ENCODE measurements at regions not wholly inside any gene's neighbourhood (a gene's known extent, or its start where the extent isn't known, plus 50 kb on each side); places are given as distances from the start of the nearest gene placed in this dataset.
A peak's percentile ranks its signal among the peaks of the same experiment; 100 is the strongest.
"Not testable (repeated sequence)": the region's sequence is repeated elsewhere in the genome, so short reads cannot be mapped to it uniquely, and the experiment has no call there.

GRCh38 chr5:125484742-125485641 is 738.6 kb upstream of the ZNF608 start:
- H3K27me3 ChIP-seq (ENCODE audit: control insufficient read depth in 1 of 2, insufficient read depth in 2 of 2, low read length in 1 of 2) = no peaks in the 10 kb centered on the region
- H3K4me3 ChIP-seq (ENCODE audit: low read length in 2 of 2) = peak overlapping the region in 1 of 2 donors; percentile 34
- no peaks in the 10 kb centered on the region for H3K9me3 ChIP-seq (ENCODE audit: control insufficient read depth, low read length)
- intact Hi-C loops (cut with DNase I) = loop anchor here (5.0 kb wide), 2 partner anchors 73 to 578 kb away; no protein-coding TSS in a partner anchor
- ATAC-seq (ENCODE audit: low FRiP score) (peak; percentile 94), DNase-seq (peak; percentile 81 to 84)
- H3K4me1 ChIP-seq (ENCODE audit: control insufficient read depth in 1 of 2, insufficient read depth in 2 of 2, low read length in 2 of 2) = peaks cover 2 to 3% of the 10 kb centered on the region in 2 donors
- WGBS, 2 donors = 1% methylated on average over 10 of the region's 10 CpGs
- H3K27ac ChIP-seq (ENCODE audit: low read depth in 1 of 2, low read length in 2 of 2) = peak overlapping the region; percentile 92 to 100
- no peaks in the 10 kb centered on the region for H3K36me3 ChIP-seq (ENCODE audit: control insufficient read depth in 1 of 2, insufficient read depth in 2 of 2, low read length in 1 of 2)

- no peaks in the 10 kb centered on the region for H3K36me3 ChIP-seq (ENCODE audit: control insufficient read depth in 1 of 2, insufficient read depth in 2 of 2, low read length in 1 of 2)
- no peak for ATAC-seq (ENCODE audit: low FRiP score)
- no peaks in the 10 kb centered on the region for H3K9me3 ChIP-seq (ENCODE audit: control insufficient read depth, low read length)
- peak overlapping the region in 1 of 2 donors; percentile 49 for H3K27ac ChIP-seq (ENCODE audit: low read depth in 1 of 2, low read length in 2 of 2)
- H3K4me1 ChIP-seq (ENCODE audit: control insufficient read depth in 1 of 2, insufficient read depth in 2 of 2, low read length in 2 of 2) = peaks cover 2 to 3% of the 10 kb centered on the region in 2 donors
- intact Hi-C loops (cut with DNase I) = no loop called here
- 76 to 83% methylated on average over 3 of the region's 3 CpGs for WGBS, 2 donors
- no peak for DNase-seq
- H3K4me3 ChIP-seq (ENCODE audit: low read length in 2 of 2) = peak overlapping the region in 1 of 2 donors; percentile 26
- no peaks in the 10 kb centered on the region for H3K27me3 ChIP-seq (ENCODE audit: control insufficient read depth in 1 of 2, insufficient read depth in 2 of 2, low read length in 1 of 2)
Measured at GRCh38 chr5:125485771-125486170, 739.3 kb upstream of the ZNF608 start.

GRCh38 chr5:125486634-125487033 is 740.2 kb upstream of the ZNF608 start:
- no peaks in the 10 kb centered on the region for H3K9me3 ChIP-seq (ENCODE audit: control insufficient read depth, low read length)
- 89 to 94% methylated on average over 2 of the region's 2 CpGs for WGBS, 2 donors
- no peaks in the 10 kb centered on the region for H3K36me3 ChIP-seq (ENCODE audit: control insufficient read depth in 1 of 2, insufficient read depth in 2 of 2, low read length in 1 of 2)
- intact Hi-C loops (cut with DNase I) = no loop called here
- H3K4me1 ChIP-seq (ENCODE audit: control insufficient read depth in 1 of 2, insufficient read depth in 2 of 2, low read length in 2 of 2) = peaks cover 2% of the 10 kb centered on the region in 2 donors
- H3K27ac ChIP-seq (ENCODE audit: low read depth in 1 of 2, low read length in 2 of 2) = no peak overlapping the region
- no peak overlapping the region for H3K4me3 ChIP-seq (ENCODE audit: low read length in 2 of 2)
- DNase-seq (no peak), ATAC-seq (ENCODE audit: low FRiP score) (no peak)
- no peaks in the 10 kb centered on the region for H3K27me3 ChIP-seq (ENCODE audit: control insufficient read depth in 1 of 2, insufficient read depth in 2 of 2, low read length in 1 of 2)

GRCh38 chr5:125487231-125487630 is 740.8 kb upstream of the ZNF608 start:
- Histone ChIP-seq H3K36me3 (ENCODE audit: control insufficient read depth in 1 of 2, insufficient read depth in 2 of 2, low read length in 1 of 2) (no peaks in the 10 kb centered on the region), H3K4me3 (ENCODE audit: low read length in 2 of 2) (no peak overlapping the region), H3K27ac (ENCODE audit: low read depth in 1 of 2, low read length in 2 of 2) (no peak overlapping the region), H3K27me3 (ENCODE audit: control insufficient read depth in 1 of 2, insufficient read depth in 2 of 2, low read length in 1 of 2) (no peaks in the 10 kb centered on the region), H3K4me1 (ENCODE audit: control insufficient read depth in 1 of 2, insufficient read depth in 2 of 2, low read length in 2 of 2) (peaks cover 0 to 2% of the 10 kb centered on the region in 2 donors), H3K9me3 (ENCODE audit: control insufficient read depth, low read length) (no peaks in the 10 kb centered on the region)
- intact Hi-C loops (cut with DNase I) = no loop called here
- DNase-seq (no peak), ATAC-seq (ENCODE audit: low FRiP score) (no peak)
- WGBS, 2 donors = 79 to 88% methylated on average over 3 of the region's 3 CpGs

GRCh38 chr5:125487652-125488051 is 741.2 kb upstream of the ZNF608 start:
- H3K4me1 ChIP-seq (ENCODE audit: control insufficient read depth in 1 of 2, insufficient read depth in 2 of 2, low read length in 2 of 2); H3K36me3 ChIP-seq (ENCODE audit: control insufficient read depth in 1 of 2, insufficient read depth in 2 of 2, low read length in 1 of 2); H3K27me3 ChIP-seq (ENCODE audit: control insufficient read depth in 1 of 2, insufficient read depth in 2 of 2, low read length in 1 of 2); H3K27ac ChIP-seq (ENCODE audit: low read depth in 1 of 2, low read length in 2 of 2); H3K4me3 ChIP-seq (ENCODE audit: low read length in 2 of 2); ATAC-seq (ENCODE audit: low FRiP score); DNase-seq; H3K9me3 ChIP-seq (ENCODE audit: control insufficient read depth, low read length); intact Hi-C loops (cut with DNase I): not testable (repeated sequence)
- 95 to 100% methylated on average over 4 of the region's 4 CpGs for WGBS, 2 donors

- no peak for ATAC-seq (ENCODE audit: low FRiP score)
- H3K4me3 ChIP-seq (ENCODE audit: low read length in 2 of 2) = no peak overlapping the region
- H3K27ac ChIP-seq (ENCODE audit: low read depth in 1 of 2, low read length in 2 of 2) = no peak overlapping the region
- no peaks in the 10 kb centered on the region for H3K36me3 ChIP-seq (ENCODE audit: control insufficient read depth in 1 of 2, insufficient read depth in 2 of 2, low read length in 1 of 2)
- peaks cover 0 to 2% of the 10 kb centered on the region in 2 donors for H3K4me1 ChIP-seq (ENCODE audit: control insufficient read depth in 1 of 2, insufficient read depth in 2 of 2, low read length in 2 of 2)
- H3K27me3 ChIP-seq (ENCODE audit: control insufficient read depth in 1 of 2, insufficient read depth in 2 of 2, low read length in 1 of 2) = no peaks in the 10 kb centered on the region
- WGBS, 2 donors = 89 to 93% methylated on average over 2 of the region's 2 CpGs
- DNase-seq = no peak
- intact Hi-C loops (cut with DNase I) = no loop called here
- no peaks in the 10 kb centered on the region for H3K9me3 ChIP-seq (ENCODE audit: control insufficient read depth, low read length)
Measured at GRCh38 chr5:125489146-125489545, 742.7 kb upstream of the ZNF608 start.

GRCh38 chr5:125491986-125492492 is 745.6 kb upstream of the ZNF608 start:
- H3K9me3 ChIP-seq (ENCODE audit: control insufficient read depth, low read length) = no peaks in the 10 kb centered on the region
- no peak overlapping the region for H3K27ac ChIP-seq (ENCODE audit: low read depth in 1 of 2, low read length in 2 of 2)
- H3K36me3 ChIP-seq (ENCODE audit: control insufficient read depth in 1 of 2, insufficient read depth in 2 of 2, low read length in 1 of 2) = no peaks in the 10 kb centered on the region
- DNase-seq = no peak
- no peak for ATAC-seq (ENCODE audit: low FRiP score)
- intact Hi-C loops (cut with DNase I) = no loop called here
- 76 to 81% methylated on average over 3 of the region's 3 CpGs for WGBS, 2 donors
- H3K4me1 ChIP-seq (ENCODE audit: control insufficient read depth in 1 of 2, insufficient read depth in 2 of 2, low read length in 2 of 2) = peaks cover 0 to 2% of the 10 kb centered on the region in 2 donors
- no peak overlapping the region for H3K4me3 ChIP-seq (ENCODE audit: low read length in 2 of 2)
- no peaks in the 10 kb centered on the region for H3K27me3 ChIP-seq (ENCODE audit: control insufficient read depth in 1 of 2, insufficient read depth in 2 of 2, low read length in 1 of 2)

GRCh38 chr5:125492977-125493376 is 746.5 kb upstream of the ZNF608 start:
- Histone ChIP-seq H3K4me3 (ENCODE audit: low read length in 2 of 2) (no peak overlapping the region), H3K9me3 (ENCODE audit: control insufficient read depth, low read length) (no peaks in the 10 kb centered on the region), H3K36me3 (ENCODE audit: control insufficient read depth in 1 of 2, insufficient read depth in 2 of 2, low read length in 1 of 2) (no peaks in the 10 kb centered on the region), H3K4me1 (ENCODE audit: control insufficient read depth in 1 of 2, insufficient read depth in 2 of 2, low read length in 2 of 2) (no peaks in the 10 kb centered on the region), H3K27me3 (ENCODE audit: control insufficient read depth in 1 of 2, insufficient read depth in 2 of 2, low read length in 1 of 2) (no peaks in the 10 kb centered on the region), H3K27ac (ENCODE audit: low read depth in 1 of 2, low read length in 2 of 2) (no peak overlapping the region)
- DNase-seq (no peak), ATAC-seq (ENCODE audit: low FRiP score) (no peak)
- 98 to 99% methylated on average over 2 of the region's 2 CpGs for WGBS, 2 donors
- intact Hi-C loops (cut with DNase I) = no loop called here

- intact Hi-C loops (cut with DNase I) = no loop called here
Measured at GRCh38 chr5:125496393-125496792, 750.0 kb upstream of the ZNF608 start.

More at GRCh38 chr5:125496393-125496792, 750.0 kb upstream of the ZNF608 start:
- no peak overlapping the region for H3K27ac ChIP-seq (ENCODE audit: low read depth in 1 of 2, low read length in 2 of 2)
- no peak for ATAC-seq (ENCODE audit: low FRiP score)
- H3K4me3 ChIP-seq (ENCODE audit: low read length in 2 of 2) = no peak overlapping the region
- H3K36me3 ChIP-seq (ENCODE audit: control insufficient read depth in 1 of 2, insufficient read depth in 2 of 2, low read length in 1 of 2) = no peaks in the 10 kb centered on the region
- H3K4me1 ChIP-seq (ENCODE audit: control insufficient read depth in 1 of 2, insufficient read depth in 2 of 2, low read length in 2 of 2) = no peaks in the 10 kb centered on the region
- H3K9me3 ChIP-seq (ENCODE audit: control insufficient read depth, low read length) = no peaks in the 10 kb centered on the region
- no peaks in the 10 kb centered on the region for H3K27me3 ChIP-seq (ENCODE audit: control insufficient read depth in 1 of 2, insufficient read depth in 2 of 2, low read length in 1 of 2)
- DNase-seq = no peak
